SK-N-SH (cell line): ENCODE measurements at regions not wholly inside any gene's neighbourhood (a gene's known extent, or its start where the extent isn't known, plus 50 kb on each side); places are given as distances from the start of the nearest gene placed in this dataset.
"Not testable (repeated sequence)": the region's sequence is repeated elsewhere in the genome, so short reads cannot be mapped to it uniquely, and the experiment has no call there.

Experiments
- CTCF ChIA-PET: fragments of 300-600, 350-600 bp; formaldehyde crosslinking; extraction: SDS; loops from one replicate; lab custom pipeline; 2021; lab: Yijun Ruan, JAX
- POLR2A ChIA-PET: fragments of 350-600 bp; sonication (Branson Sonifier 250); formaldehyde crosslinking; extraction: SDS; loops from one replicate; lab custom pipeline; 2020; ENCODE audit warnings: antibody characterized with exemption, inconsistent platforms; lab: Yijun Ruan, JAX
- DNase-seq: peaks from one replicate; pipeline ENCODE4 v3.0.0; 2012
- H2AFZ ChIP-seq: fragments of 200-600 bp; sonication (generic); 2 replicates; pipeline ENCODE4 v1.8.1; 2016; ENCODE audit warnings: antibody characterized with exemption, mild to moderate bottlenecking, low read depth
- H3F3A ChIP-seq: fragments of 200-600 bp; sonication (generic); replicated peaks from 2 replicates; pipeline ENCODE3; 2016; ENCODE audit warnings: antibody characterized with exemption, mild to moderate bottlenecking; ENCODE audit not compliant: insufficient read depth
- H3K27ac ChIP-seq, 2 experiments: fragments of 200-500 bp in 1 of 2; fragments of 200-600 bp in 1 of 2; sonication (Bioruptor generic) in 1 of 2; sonication (generic), shearing (Covaris generic) in 1 of 2; 2 replicates each; pipeline versions ENCODE4 v1.5.1 to v1.6.1; 2014 to 2016; ENCODE audit warnings: low read depth in 2 of 2, inconsistent platforms in 1 of 2, low read length in 1 of 2, mild to moderate bottlenecking in 1 of 2, mixed read lengths in 1 of 2
- H3K27me3 ChIP-seq: fragments of 200-600 bp; sonication (generic), shearing (Covaris generic); 2 replicates; pipeline ENCODE4 v1.6.1; 2016; ENCODE audit warnings: mixed run types; ENCODE audit not compliant: insufficient read depth
- H3K36me3 ChIP-seq, 2 experiments: fragments of 200-500 bp in 1 of 2; fragments of 200-600 bp in 1 of 2; sonication (Bioruptor generic) in 1 of 2; sonication (generic) in 1 of 2; replicated peaks in 1 of 2; 2 replicates each; pipeline versions ENCODE3 to v1.5.1; 2014 to 2016; ENCODE audit warnings: low read length in 1 of 2, mild to moderate bottlenecking in 1 of 2; ENCODE audit not compliant: insufficient read depth in 2 of 2, control insufficient read depth in 1 of 2
- H3K4me1 ChIP-seq, 2 experiments: fragments of 200-500 bp in 1 of 2; fragments of 200-600 bp in 1 of 2; sonication (Bioruptor generic) in 1 of 2; sonication (generic), shearing (Covaris generic) in 1 of 2; 2 replicates each; pipeline versions ENCODE4 v1.5.1 to v1.6.1; 2014 to 2016; ENCODE audit warnings: low read depth in 1 of 2, low read length in 1 of 2, mixed run types in 1 of 2; ENCODE audit not compliant: insufficient read depth in 2 of 2, control insufficient read depth in 1 of 2
- H3K4me2 ChIP-seq: fragments of 200-600 bp; sonication (generic), shearing (Covaris generic); 2 replicates; pipeline ENCODE4 v1.6.1; 2017; ENCODE audit warnings: mixed run types
- H3K4me3 ChIP-seq, 2 experiments: fragments of 200-500 bp in 1 of 2; fragments of 200-600 bp in 1 of 2; sonication (Bioruptor generic) in 1 of 2; sonication (generic), shearing (Covaris generic) in 1 of 2; 2 replicates each; pipeline versions ENCODE4 v1.5.1 to v1.8.1; 2014 to 2016; ENCODE audit warnings: low read depth in 2 of 2, inconsistent platforms in 1 of 2, low read length in 1 of 2, mild to moderate bottlenecking in 1 of 2, mixed read lengths in 1 of 2, moderate library complexity in 1 of 2
- H3K79me2 ChIP-seq: fragments of 200-600 bp; sonication (generic); 2 replicates; pipeline ENCODE4 v1.8.1; 2017; ENCODE audit warnings: mild to moderate bottlenecking; ENCODE audit not compliant: insufficient read depth
- H3K9ac ChIP-seq: fragments of 200-600 bp; sonication (generic); 2 replicates; pipeline ENCODE4 v1.6.1; 2017; ENCODE audit warnings: mixed run types
- H3K9me2 ChIP-seq: fragments of 200-600 bp; sonication (generic); 2 replicates; pipeline ENCODE4 v1.6.1; 2017; ENCODE audit warnings: mixed run types
- H3K9me3 ChIP-seq: fragments of 200-600 bp; sonication (generic); 2 replicates; pipeline ENCODE4 v1.6.1; 2017; ENCODE audit warnings: mixed run types, mild to moderate bottlenecking, moderate library complexity
- H4K20me1 ChIP-seq: fragments of 200-600 bp; sonication (generic); 2 replicates; pipeline ENCODE4 v1.6.1; 2017; ENCODE audit warnings: mild to moderate bottlenecking, mixed run types; ENCODE audit not compliant: insufficient read depth
- EP300 ChIP-seq, 2 experiments: IDR thresholded peaks; 2 replicates each; pipeline versions ENCODE4 v1.4.0 to v1.6.1; 2012; ENCODE audit warnings: borderline replicate concordance in 1 of 2, low read depth in 1 of 2, low read length in 1 of 2
- FOSL2 ChIP-seq: IDR thresholded peaks from 2 replicates; pipeline ENCODE4 v1.4.0; 2012; ENCODE audit warnings: low read depth, mild to moderate bottlenecking, moderate library complexity, borderline replicate concordance
- FOXJ3 ChIP-seq: sonication (generic); formaldehyde crosslinking; IDR thresholded peaks from 2 replicates; pipeline ENCODE4 v1.5.1; 2020; ENCODE audit warnings: mild to moderate bottlenecking, missing genetic modification reagents
- GATA2 ChIP-seq: sonication (generic); formaldehyde crosslinking; IDR thresholded peaks from 2 replicates; pipeline ENCODE4 v1.5.0; 2020; ENCODE audit warnings: mild to moderate bottlenecking, missing genetic modification reagents
- IRF3 ChIP-seq: fragments of 150-350 bp; IDR thresholded peaks from 2 replicates; pipeline ENCODE4 v1.6.1; 2016; ENCODE audit warnings: mild to moderate bottlenecking, low read depth, low read length
- MEF2A ChIP-seq: IDR thresholded peaks from 2 replicates; pipeline ENCODE4 v1.4.0; 2012; ENCODE audit warnings: low read depth, borderline replicate concordance
- MXI1 ChIP-seq: IDR thresholded peaks from 2 replicates; pipeline ENCODE4 v1.6.1; 2012; ENCODE audit warnings: mild to moderate bottlenecking, low read depth, low read length, improper control_type of control experiment
- NFIC ChIP-seq: IDR thresholded peaks from 2 replicates; pipeline ENCODE4 v1.4.0; 2012; ENCODE audit warnings: borderline replicate concordance
- POLR2AphosphoS5 ChIP-seq: IDR thresholded peaks from 2 replicates; pipeline ENCODE4 v1.6.1; 2012; ENCODE audit warnings: low read depth, low read length
- RAD21 ChIP-seq: IDR thresholded peaks from 2 replicates; pipeline ENCODE4 v1.6.1; 2012; ENCODE audit warnings: mild to moderate bottlenecking, low read length
- RFX5 ChIP-seq: IDR thresholded peaks from 2 replicates; pipeline ENCODE4 v1.6.1; 2012; ENCODE audit warnings: mild to moderate bottlenecking, improper control_type of control experiment, low read length
- RXRA ChIP-seq: IDR thresholded peaks from 2 replicates; pipeline ENCODE4 v1.4.0; 2012; ENCODE audit warnings: low read depth, mild to moderate bottlenecking, borderline replicate concordance
- SIN3A ChIP-seq: IDR thresholded peaks from 2 replicates; pipeline ENCODE4 v1.6.1; 2012; ENCODE audit warnings: low read depth, mild to moderate bottlenecking, low read length, moderate library complexity, borderline replicate concordance
- SMC3 ChIP-seq: IDR thresholded peaks from 2 replicates; pipeline ENCODE4 v1.6.1; 2012; ENCODE audit warnings: low read depth, low read length, improper control_type of control experiment
- TAF1 ChIP-seq: IDR thresholded peaks from 2 replicates; pipeline ENCODE4 v1.6.1; 2012; ENCODE audit warnings: low read depth, mild to moderate bottlenecking, low read length, moderate library complexity, borderline replicate concordance
- TCF12 ChIP-seq: IDR thresholded peaks from 2 replicates; pipeline ENCODE4 v1.4.0; 2012
- USF2 ChIP-seq: fragments of 150-350 bp; IDR thresholded peaks from 2 replicates; pipeline ENCODE4 v1.6.1; 2017; ENCODE audit warnings: antibody characterized with exemption, low read length, low read depth, borderline replicate concordance
- ZBTB33 ChIP-seq: IDR thresholded peaks from 2 replicates; pipeline ENCODE4 v1.4.0; 2012; ENCODE audit warnings: low read depth, borderline replicate concordance
- WGBS: methylation state at CpG from one replicate; pipeline ENCODE4 v1.1.6; 2017; ENCODE audit warnings: low lambda C conversion rate; 5-methylcytosine and 5-hydroxymethylcytosine counted together
- TF ChIP-seq, protein P1 (sequence below): IDR thresholded peaks from 2 replicates; pipeline ENCODE4 v1.6.1; 2012; ENCODE audit warnings: mild to moderate bottlenecking, low read depth, low read length, moderate library complexity

GRCh38 chr10:27297844-27298521, 57.4 kb upstream of the ACBD5 start:
- H3K9me2 ChIP-seq, result no peaks in the 10 kb centered on the region
- no peak overlapping the region for H2AFZ ChIP-seq
- ChIA-PET CTCF (interaction anchor here (1.0 kb wide), 1 partner anchor 62 kb away, joined by 3 read pairs; no protein-coding TSS in a partner anchor), POLR2A (no interaction called here)
- H3K9ac ChIP-seq, result no peak overlapping the region
- no peaks in the 10 kb centered on the region for H3K27me3 ChIP-seq
- H3K36me3 ChIP-seq, result no peaks in the 10 kb centered on the region
- H3K9me3 ChIP-seq, result no peaks in the 10 kb centered on the region
- no peaks in the 10 kb centered on the region for H3F3A ChIP-seq
- no peaks in the 10 kb centered on the region for H3K79me2 ChIP-seq
- no peak overlapping the region for H3K4me2 ChIP-seq
- H4K20me1 ChIP-seq, result no peaks in the 10 kb centered on the region
- WGBS, result 48% methylated on average over 6 of the region's 6 CpGs
- no peaks in the 10 kb centered on the region for H3K4me1 ChIP-seq
- TF ChIP-seq FOSL2 (no peak), USF2 (no peak), EP300 (IDR thresholded peaks at IDR 0.05; ENCODE audit: borderline replicate concordance in 1 of 2, low read depth in 1 of 2, low read length in 1 of 2) (no peak), NFIC (no peak), MEF2A (no peak), GATA2 (CRISPR knock-in tag) (no peak), SMC3 (no peak), TAF1 (no peak), RXRA (no peak), RFX5 (no peak), RAD21 (no peak), POLR2AphosphoS5 (no peak), ZBTB33 (no peak), FOXJ3 (no peak), SIN3A (no peak), IRF3 (no peak), TCF12 (no peak), MXI1 (no peak)
- TF ChIP-seq, protein P1, sequence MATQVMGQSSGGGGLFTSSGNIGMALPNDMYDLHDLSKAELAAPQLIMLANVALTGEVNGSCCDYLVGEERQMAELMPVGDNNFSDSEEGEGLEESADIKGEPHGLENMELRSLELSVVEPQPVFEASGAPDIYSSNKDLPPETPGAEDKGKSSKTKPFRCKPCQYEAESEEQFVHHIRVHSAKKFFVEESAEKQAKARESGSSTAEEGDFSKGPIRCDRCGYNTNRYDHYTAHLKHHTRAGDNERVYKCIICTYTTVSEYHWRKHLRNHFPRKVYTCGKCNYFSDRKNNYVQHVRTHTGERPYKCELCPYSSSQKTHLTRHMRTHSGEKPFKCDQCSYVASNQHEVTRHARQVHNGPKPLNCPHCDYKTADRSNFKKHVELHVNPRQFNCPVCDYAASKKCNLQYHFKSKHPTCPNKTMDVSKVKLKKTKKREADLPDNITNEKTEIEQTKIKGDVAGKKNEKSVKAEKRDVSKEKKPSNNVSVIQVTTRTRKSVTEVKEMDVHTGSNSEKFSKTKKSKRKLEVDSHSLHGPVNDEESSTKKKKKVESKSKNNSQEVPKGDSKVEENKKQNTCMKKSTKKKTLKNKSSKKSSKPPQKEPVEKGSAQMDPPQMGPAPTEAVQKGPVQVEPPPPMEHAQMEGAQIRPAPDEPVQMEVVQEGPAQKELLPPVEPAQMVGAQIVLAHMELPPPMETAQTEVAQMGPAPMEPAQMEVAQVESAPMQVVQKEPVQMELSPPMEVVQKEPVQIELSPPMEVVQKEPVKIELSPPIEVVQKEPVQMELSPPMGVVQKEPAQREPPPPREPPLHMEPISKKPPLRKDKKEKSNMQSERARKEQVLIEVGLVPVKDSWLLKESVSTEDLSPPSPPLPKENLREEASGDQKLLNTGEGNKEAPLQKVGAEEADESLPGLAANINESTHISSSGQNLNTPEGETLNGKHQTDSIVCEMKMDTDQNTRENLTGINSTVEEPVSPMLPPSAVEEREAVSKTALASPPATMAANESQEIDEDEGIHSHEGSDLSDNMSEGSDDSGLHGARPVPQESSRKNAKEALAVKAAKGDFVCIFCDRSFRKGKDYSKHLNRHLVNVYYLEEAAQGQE, result no peak
- TF ChIP-seq, all 33 proteins: peak for 0
- no peak overlapping the region for H3K27ac ChIP-seq
- H3K4me3 ChIP-seq, result no peak overlapping the region
- DNase-seq, result no peak

- WGBS, result no CpG with 5 or more reads among the region's 26 CpGs
- H3K4me3 ChIP-seq, H3K36me3 ChIP-seq, H3K9ac ChIP-seq, H3K9me3 ChIP-seq, H4K20me1 ChIP-seq, H3K4me1 ChIP-seq, H3K27ac ChIP-seq, H3K4me2 ChIP-seq, DNase-seq, H3K9me2 ChIP-seq, H3F3A ChIP-seq, CTCF ChIA-PET, POLR2A ChIA-PET, H3K79me2 ChIP-seq, H2AFZ ChIP-seq, H3K27me3 ChIP-seq: not testable (repeated sequence)
Measured at GRCh38 chr10:27296285-27296684, 55.7 kb upstream of the ACBD5 start.
